HG03064 (cell line): ENCODE measurements at regions not wholly inside any gene's neighbourhood (a gene's known extent, or its start where the extent isn't known, plus 50 kb on each side); places are given as distances from the start of the nearest gene placed in this dataset.

ENCODE experiments used
- ATAC-seq: cut with Tn5 transposase; IDR thresholded peaks from one replicate; pipeline ENCODE4 v1.9.1; 2021; ENCODE audit warnings: low read depth; ENCODE audit not compliant: unreplicated experiment

GRCh38 chr16:65634291-65634690, 512.4 kb upstream of the CDH11 start:
- no peak for ATAC-seq

GRCh38 chr16:65624666-65625065, 502.8 kb upstream of the CDH11 start:
- ATAC-seq: no peak

- ATAC-seq: no peak
Measured at GRCh38 chr16:65624229-65624628, 502.4 kb upstream of the CDH11 start.

- no peak for ATAC-seq
Measured at GRCh38 chr16:65622871-65623270, 501.0 kb upstream of the CDH11 start.

GRCh38 chr16:65622151-65622550, 500.3 kb upstream of the CDH11 start:
- no peak for ATAC-seq

GRCh38 chr16:65621640-65622039, 499.8 kb upstream of the CDH11 start:
- ATAC-seq: no peak

- ATAC-seq: no peak
Measured at GRCh38 chr16:65619606-65620005, 497.7 kb upstream of the CDH11 start.

GRCh38 chr16:65618931-65619330, 497.1 kb upstream of the CDH11 start:
- ATAC-seq: no peak

GRCh38 chr16:65618333-65618732, 496.5 kb upstream of the CDH11 start:
- no peak for ATAC-seq

- ATAC-seq: no peak
Measured at GRCh38 chr16:65617421-65617820, 495.6 kb upstream of the CDH11 start.

GRCh38 chr16:65608455-65608854, 486.6 kb upstream of the CDH11 start:
- ATAC-seq: no peak

GRCh38 chr16:65604771-65605170, 482.9 kb upstream of the CDH11 start:
- no peak for ATAC-seq

- ATAC-seq: no peak
Measured at GRCh38 chr16:65601781-65602180, 479.9 kb upstream of the CDH11 start.

- no peak for ATAC-seq
Measured at GRCh38 chr16:65600629-65601028, 478.8 kb upstream of the CDH11 start.

- no peak for ATAC-seq
Measured at GRCh38 chr16:65600046-65600445, 478.2 kb upstream of the CDH11 start.

- no peak for ATAC-seq
Measured at GRCh38 chr16:65598621-65599020, 476.8 kb upstream of the CDH11 start.

- ATAC-seq: no peak
Measured at GRCh38 chr16:65583498-65583897, 461.6 kb upstream of the CDH11 start.

GRCh38 chr16:65579050-65579449, 457.2 kb upstream of the CDH11 start:
- no peak for ATAC-seq

GRCh38 chr16:65576631-65577030, 454.8 kb upstream of the CDH11 start:
- no peak for ATAC-seq

GRCh38 chr16:65576139-65576538, 454.3 kb upstream of the CDH11 start:
- no peak for ATAC-seq

- ATAC-seq: no peak
Measured at GRCh38 chr16:65574326-65574966, 452.6 kb upstream of the CDH11 start.

GRCh38 chr16:65572156-65572555, 450.3 kb upstream of the CDH11 start:
- no peak for ATAC-seq

GRCh38 chr16:65570261-65570660, 448.4 kb upstream of the CDH11 start:
- ATAC-seq: no peak
